NCI-H345 treated with DMSO at 0.1 percent for 48 hours (cell line): ENCODE measurements at regions not wholly inside any gene's neighbourhood (a gene's known extent, or its start where the extent isn't known, plus 50 kb on each side); places are given as distances from the start of the nearest gene placed in this dataset.
"Not testable (repeated sequence)": the region's sequence is repeated elsewhere in the genome, so short reads cannot be mapped to it uniquely, and the experiment has no call there.

Experiments used
- DNase-seq: peaks from one replicate; lab custom pipeline; 2025; ENCODE audit not compliant: unreplicated experiment; lab: John Stamatoyannopoulos, UW

DNA sequence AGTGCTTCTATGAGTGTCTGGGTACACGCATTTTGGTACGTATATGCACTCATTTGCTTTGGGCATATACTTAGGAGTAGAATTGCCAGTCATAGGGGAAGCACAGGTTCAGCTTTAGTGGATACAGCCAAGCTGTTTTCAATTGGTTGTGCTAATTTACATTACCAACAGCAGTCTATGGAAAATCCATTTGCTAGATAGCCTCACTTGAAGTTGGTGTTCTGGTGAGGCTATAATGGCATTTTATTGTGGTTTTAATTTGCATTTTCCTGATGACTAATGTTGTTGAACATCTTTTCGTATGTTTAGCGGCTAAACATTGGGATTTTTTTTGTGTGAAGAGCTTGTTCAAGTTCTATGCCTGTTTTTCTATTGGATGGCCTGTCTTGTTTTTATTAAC lies 76.8 kb upstream of the ANKH start:
- no peak for DNase-seq

GRCh38 chr5:14946815-14947620 lies 75.4 kb upstream of the ANKH start:
- no peak for DNase-seq

- DNase-seq, result no peak
Measured at GRCh38 chr5:14945450-14945849, 73.9 kb upstream of the ANKH start.

GRCh38 chr5:14944996-14945395 lies 73.4 kb upstream of the ANKH start:
- DNase-seq, result no peak

DNA sequence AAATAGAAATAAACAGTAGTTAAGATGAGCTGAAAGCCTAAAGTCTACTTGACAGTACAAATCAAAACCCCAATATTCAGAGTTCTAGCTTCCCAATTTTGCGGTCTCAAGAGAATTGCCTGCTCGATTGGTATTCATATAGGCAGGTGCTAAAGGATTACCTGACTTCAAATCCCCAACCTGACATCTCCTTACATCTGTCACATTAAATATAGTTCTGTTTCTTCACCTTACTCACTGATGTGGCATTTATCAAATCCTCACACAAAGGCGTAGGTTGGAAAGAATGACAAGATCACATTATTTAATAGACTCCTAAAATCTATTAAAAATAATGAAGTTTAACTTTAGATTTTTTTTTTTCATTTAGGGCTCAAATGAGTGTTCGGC lies 72.8 kb upstream of the ANKH start:
- no peak for DNase-seq

DNA sequence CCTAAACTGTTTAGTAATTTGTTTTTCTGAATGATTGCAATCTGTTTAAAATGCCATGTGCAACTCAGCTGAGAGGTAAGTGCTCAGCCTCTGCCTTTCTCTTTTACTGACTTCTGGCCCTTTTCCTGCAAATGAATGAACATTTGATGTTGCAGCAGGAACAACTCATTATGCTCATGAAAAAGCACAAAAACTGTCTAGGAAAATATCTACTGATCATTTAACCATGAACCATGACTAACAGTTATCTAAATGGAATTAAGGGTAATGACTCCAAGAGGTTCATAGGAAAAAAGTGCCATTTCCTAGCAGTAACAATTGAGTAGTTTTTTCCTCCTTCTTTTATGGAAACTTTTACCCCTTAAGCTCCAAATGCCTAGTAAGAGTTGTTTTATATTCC lies 70.6 kb upstream of the ANKH start:
- no peak for DNase-seq

DNA sequence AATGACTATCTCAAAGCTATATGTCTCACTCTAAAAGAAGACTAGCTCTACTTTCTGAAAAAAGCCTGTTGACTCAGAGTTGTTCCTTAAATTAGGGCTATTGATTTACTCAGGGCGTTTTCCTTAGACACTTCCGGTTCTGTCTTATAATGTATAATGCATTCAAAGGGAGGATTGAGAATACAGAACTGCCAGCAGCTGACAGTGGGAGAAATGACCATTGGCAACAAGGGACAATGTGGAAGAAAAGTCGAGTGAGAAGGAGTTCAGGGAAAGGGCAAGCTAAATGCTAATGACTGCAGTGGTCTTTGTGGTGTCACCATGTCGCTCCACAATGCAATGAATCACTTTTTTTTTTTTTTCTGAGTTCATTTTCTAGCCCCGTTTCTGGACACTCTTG lies 65.7 kb upstream of the ANKH start:
- no peak for DNase-seq

DNA sequence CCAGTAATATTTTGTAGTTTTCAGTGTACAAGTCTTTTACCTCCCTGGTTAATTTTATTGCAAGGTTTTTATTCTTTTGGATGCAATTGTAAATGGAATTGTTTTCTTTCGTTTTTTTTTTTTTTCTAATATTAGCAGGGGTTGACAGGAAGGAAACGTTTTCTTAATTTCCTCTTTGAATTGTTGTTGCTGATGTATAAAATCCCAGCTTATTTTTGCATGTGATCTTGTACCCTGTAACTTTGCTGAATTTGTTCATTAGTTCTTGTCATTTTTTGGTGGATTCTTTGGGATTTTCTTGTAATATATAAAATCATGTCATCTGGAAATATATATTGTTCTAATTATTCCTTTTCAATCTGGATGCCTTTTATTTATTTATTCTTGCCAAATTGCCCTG lies 65.0 kb upstream of the ANKH start:
- DNase-seq, result no peak

DNA sequence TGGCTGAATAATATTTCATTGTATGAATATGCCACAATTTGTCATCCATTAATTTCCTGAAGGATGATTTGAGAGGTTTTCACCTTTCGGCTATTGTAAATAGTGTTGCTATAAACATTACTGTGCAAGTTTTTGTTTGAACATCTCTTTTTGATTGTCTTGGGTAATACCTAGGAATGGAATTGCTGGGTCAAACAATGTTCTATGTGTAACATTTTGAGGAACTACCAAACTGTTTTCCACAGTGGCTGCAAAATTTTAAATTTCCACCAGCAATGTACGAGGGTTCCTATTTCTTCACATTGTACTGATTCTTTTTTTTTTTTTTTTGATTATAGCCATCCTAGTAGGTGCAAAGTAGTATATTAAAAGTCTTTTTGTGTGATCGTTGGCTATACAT lies 63.8 kb upstream of the ANKH start:
- no peak for DNase-seq

DNA sequence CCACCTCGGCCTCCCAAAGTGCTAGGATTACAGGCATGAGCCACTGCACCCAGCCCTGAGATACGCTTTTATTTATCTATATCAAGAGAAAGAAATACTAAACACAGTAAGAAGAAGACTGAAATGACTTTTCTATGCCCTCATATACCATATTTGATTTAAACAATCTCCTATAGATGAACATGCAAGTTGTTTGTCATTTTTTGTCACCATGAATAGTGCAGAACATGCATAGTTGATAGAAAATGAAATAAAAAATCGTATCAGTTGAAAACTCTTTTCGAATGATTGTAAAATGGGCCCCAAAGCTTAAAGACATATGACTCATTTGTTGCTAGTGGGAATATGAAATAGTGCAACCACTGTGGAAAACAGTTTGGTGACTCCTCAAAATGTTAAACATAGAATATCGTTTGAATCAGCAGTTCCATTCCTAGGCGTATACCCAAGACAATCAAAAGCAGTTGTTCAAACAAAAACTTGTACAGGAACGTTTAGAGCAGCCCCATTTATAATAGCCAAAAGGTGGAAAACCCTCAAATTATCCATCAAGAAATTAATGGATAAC lies 61.4 kb upstream of the ANKH start:
- no peak for DNase-seq

- no peak for DNase-seq
Measured at GRCh38 chr5:14930486-14930885, 58.9 kb upstream of the ANKH start.

- no peak for DNase-seq
Measured at GRCh38 chr5:14929293-14930065, 57.9 kb upstream of the ANKH start.

DNA sequence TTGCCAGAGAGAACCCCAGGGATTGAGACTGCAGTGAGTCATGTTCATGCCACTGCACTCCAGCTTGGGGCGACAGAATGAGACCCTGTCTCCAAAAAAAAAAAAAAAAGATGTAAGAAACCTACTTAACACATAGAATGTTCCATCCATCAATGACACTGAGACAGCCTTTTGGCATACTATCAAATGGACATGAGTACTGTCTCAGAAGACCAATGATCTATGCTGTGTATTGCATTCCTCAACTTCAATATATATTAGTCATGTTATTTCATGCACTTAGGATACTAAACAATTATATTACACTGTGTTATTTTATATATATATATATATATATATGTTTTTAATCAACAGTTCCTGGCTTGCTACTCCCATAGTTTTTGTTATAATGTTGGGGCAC lies 57.1 kb upstream of the ANKH start:
- DNase-seq, result no peak

DNA sequence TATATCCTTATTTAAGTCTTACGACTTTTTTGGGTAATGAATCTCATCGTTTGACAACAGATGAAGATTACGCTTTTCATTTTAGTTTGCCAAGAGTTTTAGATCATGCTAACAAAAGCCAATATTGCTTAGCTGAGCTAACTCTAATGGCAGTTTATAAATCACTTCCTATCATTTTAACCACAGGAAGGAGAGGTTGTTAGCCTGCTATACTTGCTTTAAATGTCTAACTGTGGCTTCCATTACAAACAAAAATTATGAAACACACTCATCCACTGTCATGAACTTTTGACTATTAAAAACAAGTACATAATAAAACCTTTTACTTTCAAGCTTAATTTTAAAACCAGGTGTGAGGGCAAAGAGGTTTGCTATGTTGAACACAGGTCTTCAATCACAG lies 53.7 kb upstream of the ANKH start:
- no peak for DNase-seq

DNA sequence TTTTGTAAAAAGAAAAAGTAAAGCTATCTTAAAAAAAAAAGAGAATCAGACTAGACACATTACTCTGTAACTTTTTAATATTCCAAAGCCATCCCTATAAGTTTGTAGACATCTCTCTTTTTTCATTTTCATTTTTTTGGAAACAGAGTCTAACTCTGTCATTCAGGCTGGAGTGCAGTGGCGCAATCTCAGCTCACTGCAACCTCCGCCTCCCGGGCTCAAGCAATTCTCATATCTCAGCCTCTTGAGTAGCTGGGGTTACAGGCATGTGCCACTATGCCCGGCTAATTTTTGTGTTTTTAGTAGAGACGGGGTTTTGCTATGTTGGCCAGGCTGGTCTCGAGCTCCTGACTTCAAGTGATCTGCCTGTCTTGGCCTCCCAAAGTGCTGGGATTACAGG lies 51.4 kb upstream of the ANKH start:
- not testable (repeated sequence) for DNase-seq

DNA sequence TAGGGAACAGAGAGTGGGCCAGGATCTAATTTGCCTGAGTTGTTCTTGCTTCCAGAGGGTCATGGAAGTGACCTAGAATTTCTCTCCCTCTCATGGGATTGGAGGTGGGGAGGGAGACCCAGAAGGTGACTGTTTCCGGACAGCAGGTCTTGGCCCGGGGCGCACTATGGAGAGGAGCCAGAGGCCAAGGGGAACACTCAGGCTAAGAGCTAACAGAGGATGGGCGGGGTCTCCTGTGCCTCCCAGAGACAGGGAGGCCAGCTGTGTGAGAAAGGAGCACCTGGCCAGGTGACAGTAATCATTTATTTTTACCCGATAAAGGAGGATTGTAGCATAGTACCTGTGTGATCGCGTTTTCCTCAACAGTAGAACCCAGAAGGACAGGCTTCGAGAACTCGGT lies 50.9 kb upstream of the ANKH start:
- no peak for DNase-seq
